HepG2 (cell line): ENCODE measurements at regions not wholly inside any gene's neighbourhood (a gene's known extent, or its start where the extent isn't known, plus 50 kb on each side); places are given as distances from the start of the nearest gene placed in this dataset.

ENCODE experiments used
- ATM ChIP-seq: fragments of 450-650 bp; IDR thresholded peaks from 2 replicates; pipeline ENCODE4 v1.7.1; 2017; ENCODE audit warnings: mild to moderate bottlenecking, borderline replicate concordance
- FLYWCH1 ChIP-seq: sonication (generic); formaldehyde crosslinking; IDR thresholded peaks from 2 replicates; pipeline ENCODE4 v1.8.1; 2023; ENCODE audit warnings: mild to moderate bottlenecking, missing genetic modification reagents
- TF ChIP-seq, protein P1 (sequence below): sonication (generic); formaldehyde crosslinking; IDR thresholded peaks from 2 replicates; pipeline ENCODE4 v1.5.0; 2020; ENCODE audit warnings: mild to moderate bottlenecking, missing genetic modification reagents, moderate library complexity
- TF ChIP-seq, protein P2 (sequence below): sonication (generic); formaldehyde crosslinking; IDR thresholded peaks from 2 replicates; pipeline ENCODE4 v1.8.1; 2023; ENCODE audit warnings: missing genetic modification reagents, inconsistent platforms, borderline replicate concordance
- TF ChIP-seq, protein P3 (sequence below): IDR thresholded peaks from 2 replicates; pipeline ENCODE4 v1.6.1; 2016; ENCODE audit warnings: low read depth, missing genetic modification reagents, missing compliant biosample characterization

DNA sequence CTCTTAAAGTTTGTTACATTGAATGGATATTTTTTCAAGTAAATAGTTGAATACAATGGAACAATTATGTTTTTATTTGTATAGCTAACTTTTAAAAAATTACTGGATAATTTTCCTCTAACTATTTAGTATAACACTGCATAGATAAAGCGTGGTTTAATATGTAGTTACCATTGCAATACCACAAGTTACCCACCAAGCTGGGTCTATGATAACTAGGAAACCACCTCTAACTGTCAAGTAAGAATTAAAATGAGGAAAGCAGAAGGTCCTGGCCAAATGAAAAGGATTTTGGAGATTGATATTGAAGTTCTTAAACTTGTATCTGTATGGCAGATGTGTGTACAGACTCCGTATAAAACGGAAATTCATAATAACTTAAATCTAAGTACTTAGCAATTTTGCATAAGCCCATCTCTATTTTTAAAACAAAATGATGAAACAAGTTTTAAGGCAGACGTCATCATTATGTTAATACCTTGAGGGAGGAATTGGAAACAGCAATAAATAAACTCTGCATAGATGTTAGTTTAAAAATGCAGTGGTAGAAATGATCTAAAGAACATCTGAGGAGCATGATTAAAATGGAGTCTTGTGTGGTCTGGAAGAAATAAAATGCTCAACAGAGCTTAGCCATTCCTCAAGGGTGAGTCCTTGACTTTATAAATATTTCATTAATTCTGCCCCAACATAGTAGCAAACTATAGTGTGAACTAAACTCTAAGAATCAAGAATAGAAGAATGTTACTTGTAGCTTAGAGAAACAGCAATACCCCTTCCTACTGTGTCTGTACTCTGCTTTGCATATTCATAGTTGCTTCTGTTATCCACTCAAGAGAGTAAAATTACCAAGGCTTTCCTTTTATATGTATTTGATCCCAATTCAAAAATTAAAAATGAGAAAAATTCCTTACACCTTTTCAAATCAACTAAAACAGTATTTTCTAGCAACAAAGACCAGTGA lies 206.4 kb upstream of the FERD3L start:
- no peak for TF ChIP-seq ATM
- TF ChIP-seq, protein P1, sequence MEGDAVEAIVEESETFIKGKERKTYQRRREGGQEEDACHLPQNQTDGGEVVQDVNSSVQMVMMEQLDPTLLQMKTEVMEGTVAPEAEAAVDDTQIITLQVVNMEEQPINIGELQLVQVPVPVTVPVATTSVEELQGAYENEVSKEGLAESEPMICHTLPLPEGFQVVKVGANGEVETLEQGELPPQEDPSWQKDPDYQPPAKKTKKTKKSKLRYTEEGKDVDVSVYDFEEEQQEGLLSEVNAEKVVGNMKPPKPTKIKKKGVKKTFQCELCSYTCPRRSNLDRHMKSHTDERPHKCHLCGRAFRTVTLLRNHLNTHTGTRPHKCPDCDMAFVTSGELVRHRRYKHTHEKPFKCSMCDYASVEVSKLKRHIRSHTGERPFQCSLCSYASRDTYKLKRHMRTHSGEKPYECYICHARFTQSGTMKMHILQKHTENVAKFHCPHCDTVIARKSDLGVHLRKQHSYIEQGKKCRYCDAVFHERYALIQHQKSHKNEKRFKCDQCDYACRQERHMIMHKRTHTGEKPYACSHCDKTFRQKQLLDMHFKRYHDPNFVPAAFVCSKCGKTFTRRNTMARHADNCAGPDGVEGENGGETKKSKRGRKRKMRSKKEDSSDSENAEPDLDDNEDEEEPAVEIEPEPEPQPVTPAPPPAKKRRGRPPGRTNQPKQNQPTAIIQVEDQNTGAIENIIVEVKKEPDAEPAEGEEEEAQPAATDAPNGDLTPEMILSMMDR (CRISPR knock-in tag) = no peak
- TF ChIP-seq FLYWCH1 = no peak
- TF ChIP-seq, protein P2, sequence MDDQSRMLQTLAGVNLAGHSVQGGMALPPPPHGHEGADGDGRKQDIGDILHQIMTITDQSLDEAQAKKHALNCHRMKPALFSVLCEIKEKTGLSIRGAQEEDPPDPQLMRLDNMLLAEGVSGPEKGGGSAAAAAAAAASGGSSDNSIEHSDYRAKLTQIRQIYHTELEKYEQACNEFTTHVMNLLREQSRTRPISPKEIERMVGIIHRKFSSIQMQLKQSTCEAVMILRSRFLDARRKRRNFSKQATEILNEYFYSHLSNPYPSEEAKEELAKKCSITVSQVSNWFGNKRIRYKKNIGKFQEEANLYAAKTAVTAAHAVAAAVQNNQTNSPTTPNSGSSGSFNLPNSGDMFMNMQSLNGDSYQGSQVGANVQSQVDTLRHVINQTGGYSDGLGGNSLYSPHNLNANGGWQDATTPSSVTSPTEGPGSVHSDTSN = no peak
- TF ChIP-seq, protein P3, sequence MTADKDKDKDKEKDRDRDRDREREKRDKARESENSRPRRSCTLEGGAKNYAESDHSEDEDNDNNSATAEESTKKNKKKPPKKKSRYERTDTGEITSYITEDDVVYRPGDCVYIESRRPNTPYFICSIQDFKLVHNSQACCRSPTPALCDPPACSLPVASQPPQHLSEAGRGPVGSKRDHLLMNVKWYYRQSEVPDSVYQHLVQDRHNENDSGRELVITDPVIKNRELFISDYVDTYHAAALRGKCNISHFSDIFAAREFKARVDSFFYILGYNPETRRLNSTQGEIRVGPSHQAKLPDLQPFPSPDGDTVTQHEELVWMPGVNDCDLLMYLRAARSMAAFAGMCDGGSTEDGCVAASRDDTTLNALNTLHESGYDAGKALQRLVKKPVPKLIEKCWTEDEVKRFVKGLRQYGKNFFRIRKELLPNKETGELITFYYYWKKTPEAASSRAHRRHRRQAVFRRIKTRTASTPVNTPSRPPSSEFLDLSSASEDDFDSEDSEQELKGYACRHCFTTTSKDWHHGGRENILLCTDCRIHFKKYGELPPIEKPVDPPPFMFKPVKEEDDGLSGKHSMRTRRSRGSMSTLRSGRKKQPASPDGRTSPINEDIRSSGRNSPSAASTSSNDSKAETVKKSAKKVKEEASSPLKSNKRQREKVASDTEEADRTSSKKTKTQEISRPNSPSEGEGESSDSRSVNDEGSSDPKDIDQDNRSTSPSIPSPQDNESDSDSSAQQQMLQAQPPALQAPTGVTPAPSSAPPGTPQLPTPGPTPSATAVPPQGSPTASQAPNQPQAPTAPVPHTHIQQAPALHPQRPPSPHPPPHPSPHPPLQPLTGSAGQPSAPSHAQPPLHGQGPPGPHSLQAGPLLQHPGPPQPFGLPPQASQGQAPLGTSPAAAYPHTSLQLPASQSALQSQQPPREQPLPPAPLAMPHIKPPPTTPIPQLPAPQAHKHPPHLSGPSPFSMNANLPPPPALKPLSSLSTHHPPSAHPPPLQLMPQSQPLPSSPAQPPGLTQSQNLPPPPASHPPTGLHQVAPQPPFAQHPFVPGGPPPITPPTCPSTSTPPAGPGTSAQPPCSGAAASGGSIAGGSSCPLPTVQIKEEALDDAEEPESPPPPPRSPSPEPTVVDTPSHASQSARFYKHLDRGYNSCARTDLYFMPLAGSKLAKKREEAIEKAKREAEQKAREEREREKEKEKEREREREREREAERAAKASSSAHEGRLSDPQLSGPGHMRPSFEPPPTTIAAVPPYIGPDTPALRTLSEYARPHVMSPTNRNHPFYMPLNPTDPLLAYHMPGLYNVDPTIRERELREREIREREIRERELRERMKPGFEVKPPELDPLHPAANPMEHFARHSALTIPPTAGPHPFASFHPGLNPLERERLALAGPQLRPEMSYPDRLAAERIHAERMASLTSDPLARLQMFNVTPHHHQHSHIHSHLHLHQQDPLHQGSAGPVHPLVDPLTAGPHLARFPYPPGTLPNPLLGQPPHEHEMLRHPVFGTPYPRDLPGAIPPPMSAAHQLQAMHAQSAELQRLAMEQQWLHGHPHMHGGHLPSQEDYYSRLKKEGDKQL = no peak
